SU-DHL-6 (cell line): ENCODE measurements at regions not wholly inside any gene's neighbourhood (a gene's known extent, or its start where the extent isn't known, plus 50 kb on each side); places are given as distances from the start of the nearest gene placed in this dataset.

ENCODE experiments used
- CTCF ChIP-seq: fragments of 200-600 bp; sonication (generic); IDR thresholded peaks from one replicate; pipeline ENCODE4 v1.5.1; 2017; ENCODE audit warnings: antibody characterized with exemption, mild to moderate bottlenecking, low read length, moderate library complexity; ENCODE audit not compliant: insufficient read depth, poor library complexity, severe bottlenecking
- EZH2phosphoT487 ChIP-seq: fragments of 200-600 bp; sonication (generic), shearing (Covaris generic); conservative IDR thresholded peaks from 2 replicates; pipeline ENCODE4 v1.6.1; 2018; ENCODE audit warnings: mild to moderate bottlenecking, antibody characterized with exemption, low read length, moderate library complexity, mixed read lengths

- no peak for TF ChIP-seq CTCF
- TF ChIP-seq EZH2phosphoT487 = no peak
These were observed 75.8 kb upstream of the ZEB2 start for GRCh38 chr2:144595686-144596072.
